Activated CD4-positive, alpha-beta T cell treated with anti-CD3 and anti-CD28 coated beads, Interleukin-10, Interleukin-2, amounts not matched to agents 100 ng/mL and 50 ng/mL, durations not matched to agents 16 hours and 8 hours (primary cell): ENCODE measurements at regions not wholly inside any gene's neighbourhood (a gene's known extent, or its start where the extent isn't known, plus 50 kb on each side); places are given as distances from the start of the nearest gene placed in this dataset.

ENCODE experiments used
- DNase-seq: peaks from one replicate; pipeline ENCODE4 v3.0.0-alpha.2; 2020

DNA sequence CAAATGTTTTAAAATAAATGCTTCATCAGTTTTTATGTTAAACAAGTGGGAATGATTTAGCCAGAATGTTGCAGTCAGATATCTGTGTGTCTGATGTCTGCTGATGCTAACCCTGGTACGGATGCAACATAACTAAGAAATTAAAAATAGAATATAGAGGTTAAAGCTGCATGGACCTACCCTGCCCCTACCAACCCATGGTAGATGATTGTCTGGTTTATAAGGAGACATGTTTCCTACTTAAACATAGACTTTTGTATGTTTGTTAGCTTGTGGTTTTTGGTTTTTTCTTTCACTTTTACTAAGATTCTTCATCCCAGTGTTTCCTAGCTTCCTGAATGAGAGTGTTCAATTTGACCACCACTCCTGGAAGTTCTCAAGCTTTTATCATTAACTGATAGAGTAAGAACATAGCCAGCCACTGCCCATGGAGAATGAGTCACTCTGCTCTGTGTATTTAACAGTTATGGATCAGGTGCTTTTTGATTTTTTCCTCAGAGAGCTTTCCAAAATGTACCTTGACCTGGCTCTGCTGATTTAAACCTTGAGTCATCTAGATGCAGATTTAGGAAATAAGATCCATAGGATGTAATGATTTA is 70.7 kb upstream of the VEPH1 start:
- DNase-seq: no peak

DNA sequence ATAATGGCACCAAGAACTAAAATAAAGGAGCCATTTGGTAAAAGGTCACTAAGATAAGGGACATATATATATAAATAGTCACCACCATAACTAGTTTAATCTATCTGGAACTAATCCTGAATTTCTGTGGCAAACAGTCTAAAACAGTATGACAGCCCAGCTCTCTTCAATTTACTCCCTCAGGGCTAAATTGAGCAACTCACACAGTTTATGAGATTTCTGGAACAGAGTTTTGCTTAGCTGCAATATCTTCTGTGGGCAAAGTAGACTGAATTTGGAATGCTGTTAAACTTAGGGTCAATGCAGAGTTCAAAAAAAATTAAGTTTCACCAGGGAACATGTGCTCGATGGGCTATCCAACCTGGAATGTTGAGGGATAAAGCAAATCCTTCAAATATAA is 70.1 kb upstream of the VEPH1 start:
- DNase-seq: no peak

DNA sequence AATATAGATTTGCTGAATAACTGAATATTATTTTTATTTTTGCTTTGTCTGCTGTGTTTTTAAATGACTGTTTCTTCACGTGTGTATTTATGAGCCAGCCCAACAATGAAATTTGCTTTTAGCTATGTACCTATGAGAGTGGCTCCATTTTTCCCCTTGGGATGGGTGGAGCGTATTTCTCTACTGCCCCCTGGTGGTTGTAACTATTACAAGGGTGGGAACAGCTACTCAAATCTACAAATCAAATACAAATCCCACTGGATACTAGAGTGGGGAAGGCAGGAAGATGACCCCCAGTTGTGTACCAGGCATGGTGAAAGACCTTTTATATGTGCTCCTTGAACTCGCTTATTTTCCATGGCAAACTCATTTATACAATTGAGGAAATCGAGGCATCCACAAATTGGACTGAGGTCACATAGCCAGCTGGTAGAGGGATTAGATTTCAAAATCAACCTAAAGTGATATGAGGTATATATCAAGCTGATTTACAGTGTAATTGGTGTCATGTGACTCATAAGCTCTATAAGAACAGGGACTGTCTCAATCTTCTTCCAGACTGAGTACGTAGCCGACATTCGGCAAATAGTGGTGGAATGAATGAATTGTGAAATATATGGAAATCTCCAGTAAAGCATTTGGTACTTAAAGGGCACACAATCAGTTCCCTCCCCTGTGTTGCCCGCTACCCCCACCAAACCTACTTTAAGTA is 69.5 kb upstream of the VEPH1 start:
- DNase-seq: peak; percentile 58

DNA sequence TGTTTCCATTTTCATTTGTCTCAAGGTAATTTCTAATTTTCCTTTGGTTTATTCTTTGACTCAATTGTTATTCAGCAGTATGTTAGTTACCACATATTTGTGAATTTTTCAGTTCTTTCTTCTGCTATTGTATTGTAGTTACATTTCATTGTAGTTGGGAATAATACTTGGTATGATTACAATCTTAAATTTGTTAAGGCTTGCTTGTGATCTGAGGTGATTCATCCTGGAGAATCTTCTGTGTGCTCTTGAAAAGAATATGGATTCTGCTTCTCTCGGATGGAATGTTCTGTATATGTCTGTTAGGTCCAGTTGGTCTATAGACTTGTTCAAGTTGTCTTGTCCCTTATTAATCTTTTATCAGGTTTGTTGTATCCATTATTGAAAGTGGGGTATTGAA is 63.4 kb upstream of the VEPH1 start:
- DNase-seq: no peak

DNA sequence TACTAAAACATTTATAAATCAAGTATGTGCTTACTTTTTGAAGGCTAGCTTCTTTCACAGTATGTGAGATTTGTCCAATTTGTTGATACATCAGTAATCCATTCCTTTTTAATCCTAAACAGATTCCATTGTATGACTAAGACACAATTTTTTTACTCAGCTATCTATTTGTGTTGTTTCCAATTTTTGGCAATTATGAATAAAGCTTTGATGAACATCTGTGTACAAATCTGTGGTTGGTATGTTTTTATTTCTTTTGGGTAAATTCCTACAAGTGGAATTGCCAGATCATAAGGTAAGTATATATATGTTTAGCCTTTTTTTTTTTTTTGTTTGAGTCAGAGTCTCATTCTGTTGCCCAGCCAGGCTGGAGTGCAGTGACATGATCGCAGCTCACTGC is 56.2 kb upstream of the VEPH1 start:
- DNase-seq: no peak
